Stimulated activated CD8-positive, alpha-beta memory T cell treated with anti-CD3 and anti-CD28 coated beads, Interleukin-2, amount 100 ng/mL, for 1 hour (primary cell): ENCODE measurements at regions not wholly inside any gene's neighbourhood (a gene's known extent, or its start where the extent isn't known, plus 50 kb on each side); places are given as distances from the start of the nearest gene placed in this dataset.

Experiments
- DNase-seq, 2 donors: peaks; one replicate each; pipeline ENCODE4 v3.0.0-alpha.2; 2020; ENCODE audit warnings: low read depth in 2 of 2

DNA sequence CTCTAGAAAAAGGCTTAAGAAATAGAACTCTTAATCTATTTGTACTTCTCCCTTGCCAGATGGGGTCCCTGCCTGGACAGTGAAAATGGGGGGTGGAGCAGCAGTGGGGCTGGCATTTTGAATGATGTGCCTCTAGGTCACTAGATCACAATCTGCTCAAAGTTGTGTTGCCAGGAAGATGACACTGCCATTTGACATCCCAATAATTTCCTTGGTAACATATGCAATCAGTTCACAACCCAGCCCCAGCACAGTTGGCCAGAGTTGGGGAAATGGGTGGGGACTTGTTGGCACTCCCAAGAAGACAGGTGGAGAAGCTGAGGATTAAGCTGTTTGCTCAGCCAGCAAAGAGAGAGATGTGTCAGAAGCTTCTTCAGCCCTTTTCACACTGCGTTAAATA, 558.3 kb upstream of the KLHL29 start:
- DNase-seq, result no peak

GRCh38 chr2:22829791-22830190, 555.2 kb upstream of the KLHL29 start:
- DNase-seq, result no peak

DNA sequence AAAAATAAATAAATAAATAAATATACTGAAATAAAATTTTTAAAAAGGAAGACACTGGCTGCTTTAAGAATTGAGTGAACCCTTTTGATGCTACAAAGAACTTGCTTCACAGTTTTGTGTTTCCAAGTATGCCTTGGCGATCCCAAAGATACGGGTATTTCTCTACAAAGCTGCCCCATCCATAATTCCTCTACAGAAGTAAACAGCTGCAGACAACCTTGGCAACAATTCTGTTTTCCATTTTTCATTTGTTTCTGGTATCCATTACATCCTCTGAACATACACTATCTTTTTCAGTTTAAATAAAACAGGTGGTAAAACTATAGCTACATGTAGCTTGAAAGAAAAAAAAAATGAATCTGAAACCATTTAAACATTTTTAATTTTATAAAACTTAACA, 552.8 kb upstream of the KLHL29 start:
- no peak for DNase-seq

- no peak for DNase-seq
Measured at GRCh38 chr2:22838461-22838860, 546.5 kb upstream of the KLHL29 start.

- no peak for DNase-seq
Measured at GRCh38 chr2:22842205-22842869, 542.6 kb upstream of the KLHL29 start.

DNA sequence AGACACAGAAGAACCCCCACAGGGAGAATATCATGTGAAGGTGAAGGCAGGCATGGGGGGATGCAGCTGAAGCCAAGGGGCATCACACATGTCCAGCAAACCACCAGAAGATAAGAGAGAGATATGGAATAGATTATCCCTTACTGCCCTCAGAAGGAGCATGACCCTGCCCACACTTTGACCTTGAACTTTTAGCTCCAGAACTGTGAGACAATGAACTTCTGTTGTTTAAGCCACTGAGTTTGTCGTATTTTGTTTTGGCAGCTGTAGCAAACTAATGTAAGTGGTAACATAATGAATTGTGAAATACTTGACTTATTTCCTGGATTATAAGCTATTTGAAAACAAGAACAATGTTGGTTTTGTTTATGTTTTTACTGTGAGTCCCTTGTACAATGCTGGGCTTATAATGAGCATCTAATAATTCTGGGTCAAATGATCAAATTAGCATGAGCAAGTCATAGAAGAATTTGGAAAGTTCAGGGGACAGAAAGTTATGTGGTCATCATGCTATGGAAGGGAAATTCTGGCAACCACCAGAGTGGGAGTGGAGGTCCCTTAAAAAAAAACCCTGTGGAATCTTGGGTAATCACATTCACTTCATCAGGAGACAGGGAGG, 541.0 kb upstream of the KLHL29 start:
- no peak for DNase-seq

DNA sequence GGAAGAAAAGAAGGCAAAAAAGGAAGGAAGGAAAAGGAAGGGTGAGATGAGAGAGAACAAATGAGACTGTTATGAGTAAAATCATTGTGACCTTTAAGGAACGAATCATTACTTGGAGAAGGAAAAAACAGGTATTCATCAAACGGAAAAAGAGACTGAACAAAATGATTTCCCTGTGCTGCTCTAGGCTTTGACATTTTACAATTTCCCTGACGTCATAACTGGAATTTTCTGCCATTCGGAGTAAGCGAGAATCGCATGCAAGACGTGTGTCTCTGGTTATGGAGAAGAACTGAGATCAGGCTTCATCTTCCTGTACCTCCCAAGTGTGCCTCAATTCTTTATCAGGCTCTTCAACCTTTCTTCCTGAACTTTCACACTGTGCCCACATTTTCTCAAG, 534.7 kb upstream of the KLHL29 start:
- no peak for DNase-seq

DNA sequence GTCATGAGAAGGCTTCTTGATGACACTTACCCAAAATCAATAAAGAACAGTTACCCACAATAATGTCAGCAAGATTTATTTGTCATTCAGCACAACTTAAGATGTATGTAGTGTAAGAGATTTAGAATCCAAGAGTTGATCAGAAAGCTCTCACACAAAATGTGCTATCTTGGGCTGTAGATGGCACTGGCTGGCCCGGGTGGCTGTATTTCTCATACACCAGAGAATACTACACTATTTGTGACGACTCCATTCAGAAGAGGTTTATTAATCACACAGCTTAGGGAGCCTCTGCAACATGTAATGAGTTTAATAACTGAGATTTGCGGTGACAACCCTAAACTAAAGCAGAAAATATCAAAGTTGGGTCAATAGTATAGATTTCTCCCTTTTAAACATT, 530.4 kb upstream of the KLHL29 start:
- DNase-seq, result no peak

- DNase-seq, result no peak
Measured at GRCh38 chr2:22855081-22855480, 529.9 kb upstream of the KLHL29 start.

- DNase-seq, result no peak
Measured at GRCh38 chr2:22855761-22856184, 529.2 kb upstream of the KLHL29 start.

DNA sequence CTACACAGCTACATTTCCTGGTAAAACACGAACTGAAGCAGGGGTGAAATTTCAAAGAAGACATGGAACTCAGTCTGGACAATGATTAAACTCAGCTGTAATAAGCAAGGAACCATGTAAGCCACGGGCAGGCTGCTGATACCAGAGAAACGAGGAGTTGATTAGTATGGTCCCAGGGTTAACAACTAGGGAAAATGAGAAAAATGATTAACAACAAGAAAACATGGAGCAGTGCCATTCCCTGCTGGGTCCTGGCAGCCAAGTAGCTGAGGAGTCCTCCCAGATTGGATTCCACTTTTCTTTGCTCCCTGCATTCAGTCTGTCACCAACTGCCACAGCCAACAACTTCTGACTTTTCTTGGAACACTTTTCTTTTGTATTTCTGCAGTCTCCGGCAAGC, 517.0 kb upstream of the KLHL29 start:
- DNase-seq, result no peak

- DNase-seq, result no peak
Measured at GRCh38 chr2:22878121-22878520, 506.9 kb upstream of the KLHL29 start.

GRCh38 chr2:22879009-22879863, 505.7 kb upstream of the KLHL29 start:
- no peak for DNase-seq

DNA sequence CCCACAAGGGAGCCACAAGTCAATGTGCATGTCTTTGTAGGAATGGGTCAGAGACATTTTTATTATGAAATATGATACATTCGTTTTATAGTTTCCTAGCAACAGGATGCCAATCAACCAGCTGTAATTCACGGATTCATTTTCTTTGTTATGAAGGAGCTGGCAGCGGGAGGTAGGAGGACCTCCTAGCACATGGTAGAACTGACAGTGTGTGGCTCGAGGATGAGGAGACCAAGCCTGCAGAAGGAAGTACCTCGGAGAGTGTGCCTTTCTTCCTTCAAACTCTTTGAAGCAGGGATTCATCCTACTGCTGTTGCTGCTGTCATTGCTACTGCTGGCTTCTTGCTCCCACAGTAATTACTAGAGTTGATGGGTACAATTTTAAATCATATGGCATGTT, 504.8 kb upstream of the KLHL29 start:
- no peak for DNase-seq

GRCh38 chr2:22882011-22882410, 503.0 kb upstream of the KLHL29 start:
- no peak for DNase-seq

DNA sequence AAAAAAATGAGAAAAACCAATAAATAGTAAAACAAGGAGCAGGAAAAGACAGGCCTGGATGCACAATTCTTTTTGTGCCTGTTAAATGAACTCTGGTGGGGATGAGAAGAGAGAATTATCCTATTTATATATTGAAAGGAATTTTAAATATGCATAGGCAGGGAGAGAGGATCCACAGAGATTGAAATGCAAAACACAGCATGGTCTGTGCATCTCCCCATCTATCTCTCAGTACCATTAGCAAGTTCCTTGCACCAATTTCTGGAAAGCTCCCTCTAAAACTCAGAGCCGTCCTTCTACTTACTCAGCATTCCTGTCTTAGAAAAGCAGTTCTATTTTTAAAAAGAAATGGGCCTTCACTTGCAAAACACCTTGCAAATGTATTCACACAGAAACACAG, 502.3 kb upstream of the KLHL29 start:
- DNase-seq, result no peak

- DNase-seq, result no peak
Measured at GRCh38 chr2:22883054-22883453, 501.9 kb upstream of the KLHL29 start.

DNA sequence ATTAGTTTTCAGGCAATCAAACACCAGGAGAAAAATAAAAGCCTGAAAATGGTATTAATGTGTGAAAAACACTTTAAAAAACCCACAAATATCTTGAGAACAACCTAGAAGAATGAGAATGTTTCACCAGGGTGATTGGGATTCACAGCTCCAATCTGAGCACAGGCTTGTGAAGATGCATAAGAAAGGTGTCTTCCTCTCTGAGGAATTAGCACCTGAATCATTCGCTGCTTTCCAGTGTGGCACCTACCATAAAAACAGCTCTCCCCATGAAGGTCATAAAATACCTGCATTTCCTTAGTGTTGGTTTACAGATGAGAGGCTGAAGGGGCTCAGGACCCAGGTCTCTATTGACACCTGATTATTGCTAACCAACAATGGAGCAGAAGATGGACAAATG, 499.7 kb upstream of the KLHL29 start:
- no peak for DNase-seq

GRCh38 chr2:22887426-22887825, 497.6 kb upstream of the KLHL29 start:
- DNase-seq, result no peak

DNA sequence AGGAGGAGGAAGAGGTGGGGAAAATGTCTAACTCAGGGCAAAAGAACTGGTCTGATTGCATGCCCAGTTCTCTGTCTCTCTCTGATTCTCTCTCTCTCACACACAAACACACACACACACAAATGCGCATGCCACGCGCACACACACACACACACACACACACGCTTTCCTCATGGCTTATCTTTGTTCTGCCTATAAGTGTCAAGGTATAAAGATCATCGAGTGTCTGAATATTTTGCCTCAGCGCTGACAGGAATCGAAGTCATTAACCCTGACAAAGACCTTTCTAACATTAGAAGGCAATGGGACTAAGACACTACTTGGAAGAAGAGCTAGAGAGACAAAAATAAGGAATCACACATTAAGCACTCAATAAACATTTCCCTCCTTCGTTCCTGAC, 497.1 kb upstream of the KLHL29 start:
- no peak for DNase-seq

DNA sequence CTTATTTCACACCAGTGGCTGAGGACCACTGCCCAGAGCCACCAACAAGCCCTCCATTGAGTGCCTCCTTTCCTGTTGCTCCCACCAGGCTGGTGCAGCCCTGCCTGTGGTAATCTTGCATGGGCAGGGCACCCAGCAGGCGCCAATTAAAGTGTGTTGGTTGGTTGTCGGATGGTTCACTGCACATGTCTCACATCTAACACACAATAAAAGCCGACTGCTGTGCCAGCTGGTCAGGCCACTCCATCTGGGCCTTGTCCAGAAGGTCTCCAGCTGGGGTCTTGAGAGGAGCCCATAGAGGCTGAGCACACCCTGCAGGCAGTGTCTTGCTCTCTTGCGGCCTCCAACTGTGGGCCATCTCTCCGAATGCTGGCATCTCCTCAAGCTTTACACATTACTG, 494.8 kb upstream of the KLHL29 start:
- DNase-seq, result no peak

GRCh38 chr2:22893761-22894517, 491.0 kb upstream of the KLHL29 start:
- no peak for DNase-seq
